Activated T-helper 2 cell treated with anti-CD3 and anti-CD28 coated beads, Interferon-gamma antibody, Interleukin-2, Interleukin-4, amounts not matched to agents 10 μg/mL and 5 μg/mL and 100 μg/mL, durations not matched to agents 14 hours and 24 hours and 36 hours (primary cell): ENCODE measurements at regions not wholly inside any gene's neighbourhood (a gene's known extent, or its start where the extent isn't known, plus 50 kb on each side); places are given as distances from the start of the nearest gene placed in this dataset.

Experiments used
- DNase-seq: peaks from one replicate; pipeline ENCODE4 v3.0.0; 2021; ENCODE audit warnings: low spot score
- H3K27ac Mint-ChIP-seq: one replicate; pipeline ENCODE4 v1.8.0; 2021; ENCODE audit warnings: mixed read lengths
- H3K27me3 Mint-ChIP-seq: one replicate; pipeline ENCODE4 v1.8.0; 2021; ENCODE audit warnings: low read depth, mixed read lengths
- H3K36me3 Mint-ChIP-seq: one replicate; pipeline ENCODE4 v1.8.0; 2021; ENCODE audit warnings: low read depth, mixed read lengths
- H3K4me1 Mint-ChIP-seq: one replicate; pipeline ENCODE4 v1.8.0; 2021; ENCODE audit warnings: low read depth, mixed read lengths
- H3K4me3 Mint-ChIP-seq: one replicate; pipeline ENCODE4 v1.8.0; 2021; ENCODE audit warnings: low read depth, mild to moderate bottlenecking, moderate library complexity, mixed read lengths
- H3K9me3 Mint-ChIP-seq: one replicate; pipeline ENCODE4 v1.8.0; 2021; ENCODE audit warnings: mixed read lengths
- intact Hi-C: fragments of 100-400 bp; cut with micrococcal nuclease; formaldehyde crosslinking; loops from one replicate; pipeline ENCODE4 v1.15.1; 2023

DNA sequence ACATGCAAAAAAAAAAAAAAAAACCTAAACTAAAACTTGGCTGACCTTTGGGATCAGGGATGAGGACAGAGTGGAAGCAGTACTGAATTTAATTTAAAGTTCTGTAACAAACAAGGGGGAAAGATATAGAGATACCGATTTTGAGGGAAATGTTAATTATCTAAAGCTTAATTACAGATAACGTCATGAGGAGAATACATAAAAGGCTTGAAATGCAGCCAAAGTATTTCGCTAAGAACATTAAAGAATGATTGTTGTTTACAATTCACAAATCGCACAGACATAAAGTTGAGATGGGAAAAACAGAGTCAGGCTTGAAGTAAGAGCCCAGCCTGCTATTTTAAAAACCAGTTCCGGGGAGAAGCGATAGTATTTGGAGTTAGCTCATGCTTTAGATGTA, 208.0 kb upstream of the SASH1 start:
- no peaks in the 10 kb centered on the region for H3K27me3 Mint-ChIP-seq
- H3K4me3 Mint-ChIP-seq, result no peak overlapping the region
- H3K9me3 Mint-ChIP-seq, result peaks cover 3% of the 10 kb centered on the region
- no peaks in the 10 kb centered on the region for H3K36me3 Mint-ChIP-seq
- intact Hi-C loops, result no loop called here
- H3K4me1 Mint-ChIP-seq, result no peaks in the 10 kb centered on the region
- no peak for DNase-seq
- no peak overlapping the region for H3K27ac Mint-ChIP-seq

DNA sequence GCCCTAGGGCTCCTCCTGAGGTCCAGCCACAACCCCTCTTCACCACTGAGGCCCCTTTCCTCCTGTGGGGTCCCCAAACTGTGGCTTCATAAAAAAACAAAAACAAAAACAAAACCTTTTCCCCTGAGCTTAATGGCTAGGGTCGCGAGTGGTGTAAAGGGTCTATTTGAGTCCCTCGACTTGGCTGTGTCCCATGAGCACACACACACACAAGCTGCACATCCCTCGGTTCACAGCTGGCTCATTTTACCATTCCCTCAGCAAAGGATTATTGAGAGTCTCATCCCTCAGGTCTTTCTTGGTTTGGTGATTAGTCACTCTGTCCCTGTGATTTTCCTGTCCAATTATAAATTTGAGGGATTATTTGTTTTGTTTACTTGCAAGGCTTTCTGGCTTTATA, 206.1 kb upstream of the SASH1 start:
- Mint-ChIP-seq H3K4me3 (no peak overlapping the region), H3K9me3 (peaks cover 3% of the 10 kb centered on the region), H3K27ac (no peak overlapping the region), H3K4me1 (no peaks in the 10 kb centered on the region), H3K36me3 (no peaks in the 10 kb centered on the region), H3K27me3 (no peaks in the 10 kb centered on the region)
- DNase-seq, result no peak
- intact Hi-C loops, result no loop called here

DNA sequence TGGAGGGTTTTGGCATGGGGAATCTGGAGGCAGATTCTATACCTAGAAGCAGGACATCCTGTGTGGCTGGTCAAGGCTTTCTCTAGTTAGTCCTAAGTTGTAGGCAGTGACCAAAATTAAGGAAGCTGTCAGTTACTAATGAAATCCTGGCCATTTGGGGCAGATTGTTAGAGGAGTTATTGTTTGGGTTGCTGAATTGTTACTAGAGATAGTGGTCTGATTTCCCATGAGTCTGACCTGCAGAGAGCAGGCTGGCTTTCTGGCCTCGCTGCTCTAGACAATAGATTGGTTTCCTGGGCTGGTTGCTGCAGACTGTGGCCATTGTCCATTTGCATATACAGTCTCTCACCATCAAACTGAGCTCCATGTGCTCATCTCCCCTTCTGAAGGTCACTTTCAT, 205.0 kb upstream of the SASH1 start:
- H3K4me1 Mint-ChIP-seq, result no peaks in the 10 kb centered on the region
- no peak overlapping the region for H3K27ac Mint-ChIP-seq
- no peak for DNase-seq
- H3K9me3 Mint-ChIP-seq, result peaks cover 3% of the 10 kb centered on the region
- intact Hi-C loops, result no loop called here
- H3K36me3 Mint-ChIP-seq, result no peaks in the 10 kb centered on the region
- H3K27me3 Mint-ChIP-seq, result no peaks in the 10 kb centered on the region
- H3K4me3 Mint-ChIP-seq, result no peak overlapping the region

DNA sequence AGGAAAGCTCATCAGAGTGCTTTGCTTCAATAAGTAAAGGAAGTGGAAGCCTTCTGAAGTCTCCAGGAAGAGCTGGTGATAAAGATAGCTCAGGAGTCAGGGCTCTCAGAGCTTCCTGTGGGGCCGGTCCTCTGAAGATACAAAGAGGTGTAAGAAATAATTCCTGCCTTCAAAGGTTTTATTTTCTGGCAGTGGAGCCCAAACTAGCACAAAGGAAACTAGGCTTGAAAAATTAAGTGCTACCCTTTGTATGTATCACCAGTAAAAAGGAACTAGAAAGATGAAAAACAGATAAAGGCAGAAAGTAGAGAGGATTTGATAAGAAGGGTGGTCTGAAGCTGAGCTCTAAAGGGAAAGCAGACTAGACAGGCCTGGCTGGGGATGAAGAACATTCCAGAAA, 204.1 kb upstream of the SASH1 start:
- H3K4me1 Mint-ChIP-seq, result no peaks in the 10 kb centered on the region
- no peak for DNase-seq
- no peaks in the 10 kb centered on the region for H3K36me3 Mint-ChIP-seq
- no peak overlapping the region for H3K4me3 Mint-ChIP-seq
- peaks cover under 1% of the 10 kb centered on the region for H3K27me3 Mint-ChIP-seq
- H3K9me3 Mint-ChIP-seq, result peaks cover 3% of the 10 kb centered on the region
- intact Hi-C loops, result no loop called here
- no peak overlapping the region for H3K27ac Mint-ChIP-seq

DNA sequence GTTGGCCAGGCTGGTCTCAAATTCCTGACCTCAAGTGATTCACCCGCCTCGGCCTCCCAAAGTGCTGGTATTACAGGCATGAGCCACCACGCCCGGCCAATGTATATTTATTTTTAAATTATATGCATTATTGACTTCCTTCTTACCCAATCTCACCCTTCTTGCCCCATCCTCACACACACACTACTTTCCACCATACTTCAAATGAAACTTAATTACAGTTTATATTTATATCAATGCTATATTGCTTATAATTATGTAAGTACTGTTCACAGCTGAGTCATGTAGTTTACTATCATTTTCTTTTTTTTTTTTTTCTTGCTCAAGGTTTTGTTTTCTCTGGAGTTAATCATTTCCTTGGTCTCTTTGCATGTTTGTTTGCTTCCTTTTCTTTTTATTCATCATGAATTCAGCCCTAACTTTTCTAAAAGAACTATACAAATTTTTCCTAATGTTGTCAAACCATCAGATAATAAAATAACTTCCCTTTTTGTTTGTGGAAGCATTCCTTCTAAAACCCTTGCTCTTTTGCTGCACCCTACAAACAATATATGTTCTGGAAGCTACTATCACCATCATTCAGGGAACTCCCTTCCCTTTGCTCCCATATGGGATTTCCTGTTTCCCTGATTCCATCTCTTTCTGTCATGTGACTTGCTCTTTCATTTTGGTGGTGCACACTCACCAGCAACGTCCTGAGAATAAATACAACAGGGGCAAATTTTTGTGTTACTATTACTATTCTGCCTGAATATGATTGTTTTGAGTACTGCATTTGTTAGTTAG, 201.7 kb upstream of the SASH1 start:
- Mint-ChIP-seq H3K4me3 (no peak overlapping the region), H3K27me3 (peaks cover 3% of the 10 kb centered on the region), H3K9me3 (peaks cover 3% of the 10 kb centered on the region), H3K36me3 (no peaks in the 10 kb centered on the region), H3K4me1 (peaks cover 2% of the 10 kb centered on the region), H3K27ac (no peak overlapping the region)
- intact Hi-C loops, result loop anchor here (10.0 kb wide), 2 partner anchors 324 to 756 kb away; no protein-coding TSS in a partner anchor
- DNase-seq, result no peak

DNA sequence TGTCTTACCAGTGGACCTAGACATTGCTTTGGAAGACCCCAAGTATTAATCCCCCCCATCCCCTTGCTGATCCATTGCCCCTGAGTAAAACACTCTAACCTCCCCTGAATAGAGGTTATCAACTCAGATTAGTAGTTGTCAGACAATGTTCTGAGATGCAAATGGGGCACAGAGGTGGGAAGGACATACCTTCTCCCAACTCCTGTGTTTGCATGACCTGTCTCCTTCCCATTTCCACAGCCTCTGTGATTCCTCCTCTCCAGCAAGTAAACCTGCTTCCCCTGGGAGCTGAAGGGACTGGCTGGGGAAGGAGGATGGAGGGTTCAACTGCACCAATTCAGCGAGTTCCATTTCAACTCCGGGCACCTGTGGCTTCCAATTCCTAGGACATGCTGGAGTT, 199.8 kb upstream of the SASH1 start:
- Mint-ChIP-seq H3K27me3 (peaks cover 3% of the 10 kb centered on the region), H3K9me3 (peaks cover 6% of the 10 kb centered on the region), H3K4me3 (no peak overlapping the region), H3K27ac (no peak overlapping the region), H3K36me3 (no peaks in the 10 kb centered on the region), H3K4me1 (peaks cover 10% of the 10 kb centered on the region)
- intact Hi-C loops, result loop anchor here (10.0 kb wide), 2 partner anchors 322 to 758 kb away; no protein-coding TSS in a partner anchor
- no peak for DNase-seq

DNA sequence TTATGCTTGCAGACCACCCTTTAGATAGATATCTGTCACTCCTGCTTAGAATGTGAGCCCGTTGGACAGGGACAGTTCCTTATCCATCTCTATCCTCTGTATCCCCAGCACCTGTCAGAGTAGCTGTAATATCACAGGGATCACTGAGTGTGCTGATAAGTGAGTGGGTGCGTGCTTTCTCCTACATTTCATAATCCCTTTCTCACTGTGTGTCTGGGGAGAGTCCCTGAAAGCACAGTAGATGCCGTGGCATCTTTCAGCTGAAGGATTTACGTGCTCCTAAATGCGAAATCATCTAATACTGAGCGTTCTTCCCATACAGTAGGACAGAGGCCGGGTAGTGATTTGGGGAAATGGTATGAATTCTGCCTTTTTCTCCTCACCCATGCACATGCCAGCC, 198.9 kb upstream of the SASH1 start:
- peaks cover 3% of the 10 kb centered on the region for H3K27me3 Mint-ChIP-seq
- no peaks in the 10 kb centered on the region for H3K36me3 Mint-ChIP-seq
- no peak for DNase-seq
- H3K4me1 Mint-ChIP-seq, result peaks cover 10% of the 10 kb centered on the region
- H3K27ac Mint-ChIP-seq, result no peak overlapping the region
- peaks cover 3% of the 10 kb centered on the region for H3K9me3 Mint-ChIP-seq
- no peak overlapping the region for H3K4me3 Mint-ChIP-seq
- intact Hi-C loops, result loop anchor here (10.0 kb wide), 2 partner anchors 321 to 759 kb away; no protein-coding TSS in a partner anchor

DNA sequence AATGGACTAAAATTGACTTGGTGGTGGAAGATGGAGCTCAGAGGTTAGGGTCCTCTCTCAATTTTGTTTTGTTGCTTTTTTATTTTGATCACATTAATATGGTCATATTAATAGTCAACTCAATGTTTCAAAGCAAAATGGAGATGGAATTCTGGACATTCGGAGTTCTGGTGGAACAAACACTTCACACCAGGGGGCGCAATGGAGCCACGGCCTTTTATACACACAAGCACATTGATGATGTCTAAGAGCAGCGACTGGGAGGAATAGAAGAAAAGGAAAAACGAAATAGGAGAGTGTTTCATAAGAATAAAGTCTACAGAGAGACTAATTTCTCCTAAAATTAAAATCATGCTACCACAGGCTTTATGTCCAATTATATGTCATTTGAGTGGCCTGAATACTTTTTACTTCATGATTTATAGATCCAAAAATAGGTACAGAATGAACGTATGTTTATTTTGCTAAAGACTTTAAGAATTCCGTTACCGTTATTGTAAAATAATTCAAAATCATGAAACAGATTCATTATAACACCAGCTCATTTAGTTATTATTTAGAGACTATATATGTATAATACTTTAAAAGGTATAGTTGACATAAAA, 197.6 kb upstream of the SASH1 start:
- no peaks in the 10 kb centered on the region for H3K36me3 Mint-ChIP-seq
- H3K27me3 Mint-ChIP-seq, result peaks cover 3% of the 10 kb centered on the region
- peaks cover 3% of the 10 kb centered on the region for H3K9me3 Mint-ChIP-seq
- no peak overlapping the region for H3K27ac Mint-ChIP-seq
- H3K4me3 Mint-ChIP-seq, result no peak overlapping the region
- peaks cover 10% of the 10 kb centered on the region for H3K4me1 Mint-ChIP-seq
- intact Hi-C loops, result loop anchor here (1.0 to 10.0 kb wide), 4 partner anchors 21 to 760 kb away; no protein-coding TSS in a partner anchor
- DNase-seq, result peak; percentile 14

DNA sequence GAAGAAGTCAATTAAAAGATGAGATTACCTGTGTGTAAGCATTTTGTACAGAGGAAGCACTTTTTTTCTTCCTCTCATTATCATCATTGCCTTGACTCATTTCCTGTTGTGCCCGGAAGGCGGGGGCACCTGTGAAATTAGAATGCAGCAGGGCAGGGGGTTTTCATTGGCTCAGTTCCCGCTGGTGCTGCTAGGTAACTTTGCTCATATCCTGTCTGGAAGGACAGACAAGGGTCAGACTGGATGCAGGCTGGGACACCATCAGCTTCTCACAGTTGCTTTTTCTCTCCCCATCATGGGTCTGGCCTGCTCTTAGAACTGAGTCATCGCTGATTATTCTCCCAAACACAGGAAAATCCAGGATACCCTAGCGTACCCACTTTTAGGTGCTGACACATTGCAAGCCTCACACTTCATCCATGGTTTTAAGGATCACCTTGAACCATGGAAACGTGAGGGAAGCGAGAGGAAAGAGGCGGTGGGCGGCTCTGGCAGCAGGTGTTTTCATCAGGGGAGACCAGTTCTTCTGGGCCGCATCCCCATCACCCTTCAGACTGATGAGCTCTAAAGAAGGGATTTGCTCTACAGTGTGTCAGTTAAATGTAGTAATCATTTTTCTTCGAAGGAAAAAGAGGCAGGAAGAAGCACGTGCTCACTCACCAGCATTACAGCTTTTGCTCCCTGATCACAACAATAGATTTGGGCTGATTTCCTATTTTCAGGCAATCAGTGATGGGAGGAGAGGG, 195.7 kb upstream of the SASH1 start:
- Mint-ChIP-seq H3K36me3 (no peaks in the 10 kb centered on the region), H3K27me3 (peaks cover 6% of the 10 kb centered on the region), H3K4me3 (no peak overlapping the region), H3K9me3 (peaks cover 3% of the 10 kb centered on the region), H3K27ac (peak overlapping the region; percentile 28), H3K4me1 (peaks cover 10% of the 10 kb centered on the region)
- no peak for DNase-seq
- intact Hi-C loops, result loop anchor here (10.0 kb wide), 2 partner anchors 318 to 762 kb away; no protein-coding TSS in a partner anchor

DNA sequence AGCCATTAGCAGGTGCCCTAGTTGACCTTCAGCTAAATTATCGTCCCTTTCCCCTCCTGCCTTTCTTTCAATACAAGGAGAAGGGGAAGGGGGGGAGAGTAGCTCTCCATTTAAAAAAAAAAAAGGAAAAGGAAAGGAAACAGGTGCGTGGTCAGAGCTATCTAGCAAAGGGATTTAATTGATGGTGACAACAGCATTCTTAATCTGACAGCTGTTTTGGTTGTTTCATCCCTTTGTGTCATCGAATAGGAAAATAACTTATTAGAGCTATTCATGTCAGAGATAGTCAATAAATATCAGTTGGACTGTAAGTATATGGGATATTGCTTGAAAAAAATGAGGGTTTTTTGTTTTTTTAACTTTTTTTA, 195.2 kb upstream of the SASH1 start:
- DNase-seq, result no peak
- no peaks in the 10 kb centered on the region for H3K36me3 Mint-ChIP-seq
- intact Hi-C loops, result loop anchor here (10.0 kb wide), 2 partner anchors 317 to 763 kb away; no protein-coding TSS in a partner anchor
- H3K4me3 Mint-ChIP-seq, result no peak overlapping the region
- H3K9me3 Mint-ChIP-seq, result peaks cover 3% of the 10 kb centered on the region
- H3K27ac Mint-ChIP-seq, result no peak overlapping the region
- peaks cover 6% of the 10 kb centered on the region for H3K27me3 Mint-ChIP-seq
- H3K4me1 Mint-ChIP-seq, result peaks cover 10% of the 10 kb centered on the region

DNA sequence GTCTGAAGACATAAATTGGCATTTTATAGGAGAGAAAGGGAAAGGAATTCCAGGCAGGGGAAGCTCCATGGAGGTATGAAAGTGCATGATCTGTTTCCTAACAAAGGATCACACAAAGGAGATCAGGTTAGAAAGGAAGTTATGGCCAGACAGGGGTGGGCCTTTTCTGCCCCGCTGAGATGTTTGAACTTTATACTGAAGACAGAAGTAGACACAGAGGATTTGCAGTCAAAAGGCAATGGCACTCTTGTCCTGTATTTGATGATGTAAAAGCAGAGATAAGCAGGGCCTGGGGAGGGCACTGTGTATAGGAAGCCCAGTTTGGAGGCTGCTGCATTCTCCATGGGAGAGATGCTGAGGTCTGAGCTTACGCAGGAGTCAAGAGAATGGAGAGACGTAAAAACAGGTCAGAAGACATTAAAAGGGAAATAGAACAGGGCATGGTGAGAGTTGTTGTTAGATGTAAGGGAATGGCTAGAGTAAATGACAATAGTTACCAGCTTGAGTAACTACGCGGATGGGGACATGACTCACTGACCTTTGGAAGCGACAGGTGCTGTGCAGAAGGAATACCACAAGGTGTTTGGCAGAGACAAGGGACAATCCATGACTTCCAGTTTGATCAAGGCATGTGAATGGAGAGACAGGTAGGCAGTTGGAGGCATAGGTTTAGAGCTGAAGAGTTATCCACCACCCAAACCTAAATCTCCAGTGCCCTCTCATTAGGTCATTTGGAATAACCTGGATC, 190.6 kb upstream of the SASH1 start:
- H3K9me3 Mint-ChIP-seq, result no peaks in the 10 kb centered on the region
- intact Hi-C loops, result no loop called here
- no peak overlapping the region for H3K4me3 Mint-ChIP-seq
- peaks cover under 1% of the 10 kb centered on the region for H3K4me1 Mint-ChIP-seq
- no peak for DNase-seq
- no peaks in the 10 kb centered on the region for H3K36me3 Mint-ChIP-seq
- no peak overlapping the region for H3K27ac Mint-ChIP-seq
- peaks cover 3% of the 10 kb centered on the region for H3K27me3 Mint-ChIP-seq

DNA sequence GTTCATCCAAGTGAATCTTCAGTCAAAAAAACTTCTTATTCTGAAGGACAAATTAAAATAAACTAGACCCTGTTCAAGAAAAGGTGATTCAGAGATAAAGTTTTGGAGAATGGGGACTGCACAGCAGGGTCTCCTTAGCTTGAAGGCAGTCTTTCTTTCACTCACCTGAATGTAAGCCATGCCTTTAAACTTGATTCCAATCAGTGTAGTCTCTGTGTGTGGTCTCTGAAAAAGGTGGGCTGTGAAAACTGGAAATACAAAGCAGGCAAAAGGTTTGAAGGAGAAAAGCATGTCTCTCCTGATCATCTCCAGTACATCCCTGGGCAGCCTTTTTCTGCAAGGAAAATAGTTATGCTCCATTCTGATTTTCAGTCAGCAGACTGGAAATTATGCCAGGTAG, 188.0 kb upstream of the SASH1 start:
- H3K4me3 Mint-ChIP-seq, result no peak overlapping the region
- intact Hi-C loops, result no loop called here
- H3K36me3 Mint-ChIP-seq, result no peaks in the 10 kb centered on the region
- H3K4me1 Mint-ChIP-seq, result no peaks in the 10 kb centered on the region
- no peak overlapping the region for H3K27ac Mint-ChIP-seq
- no peaks in the 10 kb centered on the region for H3K9me3 Mint-ChIP-seq
- no peak for DNase-seq
- peaks cover 3% of the 10 kb centered on the region for H3K27me3 Mint-ChIP-seq
